ENCODE measurements at regions not wholly inside any gene's neighbourhood (a gene's known extent, or its start where the extent isn't known, plus 50 kb on each side); places are given as distances from the start of the nearest gene placed in this dataset.
A peak's percentile ranks its signal among the peaks of the same experiment; 100 is the strongest.
"Not testable (repeated sequence)": the region's sequence is repeated elsewhere in the genome, so short reads cannot be mapped to it uniquely, and the experiment has no call there.

DNA sequence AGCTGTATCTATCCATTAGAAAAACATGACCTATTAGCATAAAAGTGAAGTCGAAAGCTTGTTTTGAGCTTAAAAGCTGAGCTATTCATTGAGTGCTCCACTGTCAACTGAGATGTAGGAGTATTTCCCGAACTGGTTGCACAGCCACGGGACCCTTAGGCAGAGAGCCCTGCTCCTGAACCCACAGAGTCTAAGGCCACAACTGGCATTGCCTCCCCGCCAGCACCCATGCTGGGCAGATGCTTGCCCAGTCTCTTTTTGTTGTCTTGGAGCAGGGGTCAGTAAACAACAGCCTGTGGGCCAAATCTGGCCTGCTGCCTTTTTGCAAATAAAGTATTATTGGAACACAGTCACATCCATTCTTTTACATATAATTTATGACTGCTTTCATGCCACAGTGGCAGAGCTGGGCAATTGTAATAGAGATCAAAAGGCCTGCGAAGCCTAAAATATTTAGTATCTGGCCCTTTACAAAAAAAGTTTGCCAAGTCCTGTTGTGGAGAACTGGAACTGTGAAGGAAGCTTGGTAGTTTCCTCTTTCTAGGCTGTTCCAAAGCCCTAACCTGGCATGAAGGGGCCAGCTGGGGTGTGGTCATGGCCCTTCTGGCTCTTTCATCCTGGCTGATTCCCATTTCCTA is 58.4 kb upstream of the WAPL start:
- DNase-seq (ENCODE audit: low read depth in 2 of 2) = no peak

DNA sequence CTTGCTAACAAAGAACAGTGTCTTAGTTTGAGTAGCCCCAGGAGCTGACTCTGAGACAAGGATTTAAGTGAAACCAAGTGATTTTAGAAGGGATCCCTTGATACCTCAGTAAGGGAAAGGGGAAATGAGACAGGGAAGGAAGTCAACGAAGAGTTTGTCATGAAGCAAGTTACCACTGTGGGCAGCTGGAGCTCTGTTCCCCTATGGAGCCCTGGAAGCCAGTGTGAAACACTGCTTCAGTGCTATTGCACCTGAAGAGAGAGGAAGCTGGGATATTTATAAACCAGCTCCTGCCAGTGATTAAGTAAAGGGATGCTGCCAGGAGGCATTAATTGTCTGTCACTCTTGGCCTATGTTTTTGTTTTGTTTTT is 58.9 kb upstream of the WAPL start:
- DNase-seq (ENCODE audit: low read depth in 2 of 2) = no peak

- DNase-seq (ENCODE audit: low read depth in 2 of 2) = no peak
Observed at GRCh38 chr10:86583983-86584382, 62.4 kb upstream of the WAPL start.

DNA sequence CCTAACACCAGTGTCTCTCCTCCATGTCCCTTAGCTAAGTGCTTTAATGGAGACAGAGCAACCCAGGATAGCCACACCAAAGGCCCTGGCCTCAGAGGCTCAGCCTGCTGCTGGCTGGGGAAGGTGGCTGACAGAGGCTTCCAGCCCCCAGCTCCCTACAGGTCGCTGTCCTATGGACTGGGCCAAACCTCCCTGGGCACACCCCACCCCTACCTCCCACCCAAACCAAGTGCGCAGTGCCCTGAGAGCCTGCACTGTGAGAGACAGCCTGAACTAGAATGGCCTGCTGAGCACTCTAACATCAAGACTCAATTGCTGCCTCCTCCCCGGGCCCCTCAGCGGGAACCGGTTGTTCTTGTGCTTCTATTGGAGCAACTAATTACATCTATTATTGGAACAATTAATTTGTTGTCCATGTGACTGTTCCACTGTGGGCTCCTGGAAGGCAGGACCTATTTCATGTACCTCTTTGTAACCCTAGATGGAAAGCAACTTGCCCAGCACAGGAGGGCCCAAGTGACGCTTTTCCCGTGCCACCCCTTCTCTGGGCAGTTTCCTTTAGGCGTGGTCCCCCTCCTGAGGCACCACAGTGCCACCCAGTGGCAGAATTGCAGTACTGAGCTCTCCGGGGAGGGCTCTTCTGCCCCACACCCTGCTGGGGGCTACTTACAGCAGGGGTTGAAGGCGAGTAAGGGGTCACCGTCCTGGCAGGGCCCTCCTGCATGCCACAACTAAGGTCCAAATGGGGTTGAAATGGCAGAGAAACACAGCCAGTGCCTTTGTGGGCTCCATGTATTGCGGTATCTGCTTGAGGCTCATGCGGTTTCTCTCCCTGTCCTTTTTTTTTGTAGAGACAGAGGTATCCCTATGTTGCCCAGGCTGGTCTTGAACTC is 63.7 kb upstream of the WAPL start:
- DNase-seq (ENCODE audit: low read depth in 2 of 2) = peak; percentile 56 to 59

DNA sequence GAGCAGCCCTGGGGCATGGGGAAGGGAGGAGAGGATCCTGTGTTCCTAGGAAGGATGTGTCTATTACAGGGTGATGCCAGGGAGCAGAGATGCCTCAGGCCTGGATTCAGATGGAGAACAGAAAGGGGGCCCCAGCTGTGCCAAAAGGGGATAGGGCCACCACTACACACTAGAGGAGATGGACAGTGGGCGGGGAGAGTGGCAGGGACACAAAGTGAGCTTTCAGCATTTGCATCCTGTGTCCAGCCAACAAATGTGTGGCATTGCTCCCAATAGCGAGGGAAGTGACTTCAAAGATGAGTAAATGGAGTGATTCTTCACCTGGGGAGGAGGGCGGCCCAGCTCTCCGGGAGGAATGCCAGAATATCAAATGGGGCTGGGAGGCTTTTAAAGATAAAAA is 64.9 kb upstream of the WAPL start:
- DNase-seq (ENCODE audit: low read depth in 2 of 2) = no peak

DNA sequence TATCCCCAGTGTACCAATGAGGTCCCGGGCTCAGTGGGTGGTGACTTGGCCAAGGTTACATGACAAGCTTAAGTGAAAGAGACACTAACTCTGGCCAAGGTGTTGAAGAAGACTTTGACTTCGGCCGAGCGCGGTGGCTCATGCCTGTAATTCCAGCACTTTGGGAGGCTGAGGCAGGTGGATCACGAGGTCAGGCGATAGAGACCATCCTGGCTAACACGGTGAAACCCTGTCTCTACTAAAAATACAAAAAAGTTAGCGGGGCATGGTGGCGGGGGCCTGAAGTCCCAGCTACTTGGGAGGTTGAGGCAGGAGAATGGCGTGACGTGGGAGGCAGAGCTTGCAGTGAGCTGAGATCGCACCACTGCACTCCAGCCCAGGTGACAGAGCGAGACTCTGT is 65.6 kb upstream of the OPN4 start:
- DNase-seq (ENCODE audit: low read depth in 2 of 2) = not testable (repeated sequence)

- no peak for DNase-seq (ENCODE audit: low read depth in 2 of 2)
Observed at GRCh38 chr10:86591436-86591835, 62.9 kb upstream of the OPN4 start.

- no peak for DNase-seq (ENCODE audit: low read depth in 2 of 2)
Observed at GRCh38 chr10:86592413-86592812, 61.9 kb upstream of the OPN4 start.

DNA sequence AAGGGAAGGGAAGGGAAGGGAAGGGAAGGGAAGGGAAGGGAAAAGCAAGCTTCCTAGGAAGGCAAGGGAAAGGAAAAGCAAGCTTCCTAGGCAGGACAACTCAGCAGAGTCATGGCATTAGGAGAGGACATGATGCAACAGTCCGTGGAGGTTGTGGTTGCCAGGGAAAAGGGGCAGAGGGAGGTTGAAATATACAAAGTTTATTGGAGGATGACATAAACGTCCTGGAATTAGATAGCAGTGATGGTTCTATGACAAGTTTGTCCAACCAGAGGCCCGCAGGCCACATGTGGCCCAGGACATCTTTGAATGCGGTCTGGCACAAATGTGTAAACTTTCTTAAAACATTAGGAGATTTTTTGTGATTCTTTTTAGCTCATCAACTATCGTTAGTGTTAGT is 59.8 kb upstream of the OPN4 start:
- no peak for DNase-seq (ENCODE audit: low read depth in 2 of 2)

GRCh38 chr10:86595496-86595895 is 58.9 kb upstream of the OPN4 start:
- no peak for DNase-seq (ENCODE audit: low read depth in 2 of 2)

DNA sequence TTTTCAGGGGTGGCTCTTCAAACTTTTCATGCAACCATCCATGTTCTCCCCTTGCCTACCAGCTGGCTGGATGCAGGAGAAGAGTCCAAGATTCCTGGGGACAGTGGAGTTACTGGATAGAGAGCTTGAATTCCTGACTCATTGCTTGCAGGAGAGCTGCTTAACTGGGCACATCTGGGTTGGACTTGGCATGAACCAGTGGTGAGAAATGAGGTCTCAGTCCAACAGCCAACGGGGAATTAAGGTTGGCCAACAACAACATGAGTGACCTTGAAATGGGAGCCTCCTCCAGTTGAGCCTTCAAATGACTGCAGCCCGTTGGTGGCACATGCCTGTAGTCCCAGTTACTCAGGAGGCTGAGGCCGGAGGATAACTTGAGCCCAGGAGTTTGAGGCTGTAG is 58.1 kb upstream of the OPN4 start:
- no peak for DNase-seq (ENCODE audit: low read depth in 2 of 2)

- no peak for DNase-seq (ENCODE audit: low read depth in 2 of 2)
Observed at GRCh38 chr10:86597306-86597705, 57.0 kb upstream of the OPN4 start.

DNA sequence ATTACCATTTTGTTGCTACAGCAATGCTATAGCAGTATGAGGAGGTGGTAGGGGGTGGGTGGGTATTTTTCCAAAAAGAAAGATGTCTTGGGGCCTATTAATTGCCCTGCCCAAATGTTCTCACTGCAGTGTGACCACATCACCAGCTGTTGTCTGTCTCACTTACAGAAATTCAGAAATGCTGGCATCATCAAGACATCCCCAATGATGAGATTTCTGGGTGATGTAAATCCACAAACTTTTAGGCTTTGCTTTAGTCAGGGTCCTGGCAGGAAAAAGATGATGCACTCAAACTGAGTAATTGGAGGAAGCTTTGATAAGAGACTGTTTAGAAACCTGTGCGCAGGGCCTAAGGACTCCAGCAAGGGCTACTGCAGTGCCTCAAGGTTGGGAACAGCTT is 56.2 kb upstream of the OPN4 start:
- no peak for DNase-seq (ENCODE audit: low read depth in 2 of 2)

DNA sequence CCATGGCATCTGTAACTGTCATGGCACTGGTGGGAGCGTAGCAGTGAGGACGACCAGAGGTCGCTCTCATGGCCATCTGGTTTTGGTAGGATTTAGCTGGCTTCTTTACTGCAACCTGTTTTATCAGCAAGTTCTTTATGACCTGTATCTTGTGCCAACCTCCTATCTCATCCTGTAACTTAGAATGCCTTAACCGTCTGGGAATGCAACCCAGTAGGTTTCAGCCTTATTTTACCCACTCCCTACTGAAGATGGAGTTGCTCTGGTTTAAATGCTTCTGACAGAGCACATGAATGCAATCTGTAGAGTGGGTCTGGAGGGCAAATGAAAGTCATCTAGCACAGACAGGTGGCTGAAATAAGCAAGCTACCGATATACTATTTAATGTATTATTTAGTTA is 55.3 kb upstream of the OPN4 start:
- no peak for DNase-seq (ENCODE audit: low read depth in 2 of 2)

DNA sequence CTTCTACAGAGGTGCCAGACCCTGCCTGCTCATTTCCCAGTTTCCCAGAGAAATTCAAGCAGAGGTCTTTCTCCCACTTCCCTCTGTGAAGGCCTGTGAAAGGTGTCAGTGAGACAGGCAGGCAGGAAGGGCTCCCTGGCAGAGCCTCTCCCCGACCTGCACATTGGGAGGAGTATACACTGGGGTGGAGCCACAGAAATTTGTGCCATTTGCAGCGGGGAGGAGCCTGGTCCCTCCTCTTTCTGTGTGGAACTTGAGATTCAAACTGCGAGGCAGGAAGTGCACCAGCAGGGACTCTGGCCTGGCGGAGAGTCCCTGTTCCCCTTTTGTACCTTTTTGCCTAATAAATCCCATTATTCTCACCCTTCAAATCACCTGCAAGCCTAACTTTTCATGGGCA is 54.6 kb upstream of the OPN4 start:
- no peak for DNase-seq (ENCODE audit: low read depth in 2 of 2)

DNA sequence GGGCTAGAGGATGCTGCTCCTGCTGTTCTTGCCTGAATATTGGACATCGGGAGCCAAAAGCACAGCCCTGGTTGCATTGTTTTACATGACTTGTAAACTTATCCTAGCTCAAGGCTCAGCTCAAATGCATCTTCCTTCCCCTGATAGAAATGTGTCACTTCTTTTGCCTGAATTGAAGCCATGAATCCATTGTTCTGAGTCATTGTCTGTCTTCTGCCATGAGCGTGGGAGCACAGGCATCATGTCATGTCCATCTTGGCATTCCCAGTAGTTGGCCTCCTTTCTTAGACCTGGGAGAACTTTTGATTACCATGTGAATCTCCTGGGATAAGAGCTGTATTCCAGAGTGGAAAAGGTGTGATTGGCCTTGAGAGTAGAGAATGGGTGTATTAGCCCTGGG is 54.1 kb upstream of the OPN4 start:
- no peak for DNase-seq (ENCODE audit: low read depth in 2 of 2)

DNA sequence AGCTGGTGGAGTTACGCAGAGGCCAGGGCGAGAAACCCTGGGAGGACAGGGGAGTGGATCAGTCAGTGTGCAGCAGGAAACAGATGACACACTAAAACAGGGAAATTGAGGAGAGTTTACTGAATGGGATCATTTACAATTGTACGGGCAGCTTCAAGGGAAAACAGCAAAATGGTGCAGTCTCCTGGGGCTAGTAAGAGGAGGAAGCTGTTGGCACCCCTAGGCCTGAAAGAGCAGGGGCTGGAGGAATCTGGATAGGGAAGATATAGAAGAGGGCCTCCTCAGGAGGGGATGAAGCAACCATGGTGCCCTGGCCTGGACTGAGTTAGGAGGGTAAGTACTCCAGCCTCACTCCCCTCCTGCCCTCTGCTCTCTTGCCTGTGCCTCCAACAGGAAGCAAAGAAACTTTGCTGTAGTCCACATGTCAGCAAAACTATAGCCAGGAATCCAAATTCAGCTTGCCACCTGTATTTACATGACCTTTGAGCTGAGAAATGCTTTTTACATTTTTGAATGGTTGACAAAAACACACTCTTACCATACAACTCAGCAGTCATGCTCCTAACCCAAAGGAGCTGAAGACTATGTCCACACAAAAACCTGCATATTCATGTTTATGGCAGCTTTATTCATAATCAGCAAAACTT is 52.3 kb upstream of the OPN4 start:
- no peak for DNase-seq (ENCODE audit: low read depth in 2 of 2)

GRCh38 chr10:86603256-86603655 is 51.1 kb upstream of the OPN4 start:
- DNase-seq (ENCODE audit: low read depth in 2 of 2) = no peak

Measured in stimulated activated CD8-positive, alpha-beta memory T cell treated with anti-CD3 and anti-CD28 coated beads, Interleukin-2, amount 100 ng/mL, for 48 hours (primary cell).